ENCODE measurements at regions not wholly inside any gene's neighbourhood (a gene's known extent, or its start where the extent isn't known, plus 50 kb on each side); places are given as distances from the start of the nearest gene placed in this dataset.
"Not testable (repeated sequence)": the region's sequence is repeated elsewhere in the genome, so short reads cannot be mapped to it uniquely, and the experiment has no call there.

DNA sequence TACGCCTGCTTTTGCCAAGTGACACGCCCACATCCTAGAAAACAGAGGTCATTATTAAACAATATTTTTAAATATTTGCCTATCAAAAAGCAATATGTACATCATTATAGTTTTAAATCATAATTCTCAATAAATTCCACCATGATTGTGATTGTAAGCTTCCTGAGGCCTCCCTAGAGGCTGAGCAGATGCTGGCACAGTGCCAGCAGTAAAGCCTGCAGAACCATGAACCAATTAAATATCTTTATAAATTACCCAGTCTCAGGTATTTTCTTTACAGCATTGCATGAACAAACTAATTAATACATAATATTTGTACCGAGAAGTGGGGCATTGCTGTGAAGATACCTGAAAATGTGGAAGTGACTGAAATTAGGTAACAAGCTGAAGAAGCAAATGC, 174.7 kb upstream of the TMEM196 start:
- no peak for DNase-seq

GRCh38 chr7:19944363-19945120, 171.1 kb upstream of the TMEM196 start:
- no peak for DNase-seq

DNA sequence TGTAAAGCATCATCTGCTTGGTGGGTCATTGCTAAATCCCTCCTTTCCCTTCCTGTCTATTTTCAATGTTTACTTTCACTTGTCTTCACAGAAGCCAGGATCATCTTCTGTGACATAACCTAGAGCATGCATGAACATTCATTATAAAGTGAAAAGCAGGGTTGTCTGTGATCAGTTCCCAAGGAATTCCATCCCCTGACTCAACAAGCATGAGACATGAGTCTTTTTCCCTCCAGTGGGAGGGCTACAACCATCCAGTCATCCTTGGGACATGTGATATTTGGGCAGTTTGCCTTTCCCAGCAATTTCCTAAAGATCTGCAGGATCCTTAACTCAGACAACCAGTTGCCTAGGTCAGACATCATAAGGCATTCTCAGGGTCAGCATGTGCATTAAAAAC, 166.3 kb upstream of the TMEM196 start:
- no peak for DNase-seq

GRCh38 chr7:19932549-19933249, 159.3 kb upstream of the TMEM196 start:
- no peak for DNase-seq

GRCh38 chr7:19930851-19931250, 157.4 kb upstream of the TMEM196 start:
- no peak for DNase-seq

DNA sequence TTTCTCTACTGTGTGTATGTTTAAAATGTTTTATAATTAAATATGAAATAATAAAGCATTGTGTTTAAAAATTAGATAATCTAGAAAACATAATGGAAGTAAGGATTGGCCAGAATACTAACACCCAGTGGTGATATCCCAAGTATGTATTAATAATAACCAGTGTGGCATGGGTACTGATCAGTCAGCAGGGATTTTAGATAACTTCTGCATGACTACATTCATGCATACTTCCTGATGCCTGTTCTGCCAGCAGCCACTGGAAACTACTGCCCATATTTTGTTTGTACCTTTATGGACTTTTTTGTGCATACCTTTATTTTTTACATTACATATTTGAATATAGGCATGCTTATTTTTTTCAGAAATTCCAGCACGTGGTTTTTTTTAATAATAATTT, 156.6 kb upstream of the TMEM196 start:
- no peak for DNase-seq

DNA sequence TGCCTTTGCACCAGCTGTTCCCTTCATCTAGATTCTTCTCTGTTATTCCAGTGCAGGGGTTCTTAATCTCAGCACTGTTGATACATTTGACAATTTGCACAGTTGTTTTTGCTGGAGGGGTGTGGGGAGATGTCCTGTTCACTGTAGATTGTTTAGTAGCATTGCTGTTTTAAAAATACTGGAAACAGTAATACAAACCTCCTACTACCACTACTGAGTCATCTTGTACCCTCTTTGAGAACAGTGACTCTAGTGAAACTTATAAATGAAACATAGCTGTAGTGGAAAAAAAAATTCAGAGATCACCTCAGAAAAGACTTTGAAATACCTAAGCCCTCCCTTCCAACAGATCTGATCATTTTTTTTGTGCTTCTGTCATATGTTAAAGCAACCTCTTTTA, 154.8 kb upstream of the TMEM196 start:
- DNase-seq = no peak

- DNase-seq = no peak
Observed at GRCh38 chr7:19920705-19921104, 147.3 kb upstream of the TMEM196 start.

DNA sequence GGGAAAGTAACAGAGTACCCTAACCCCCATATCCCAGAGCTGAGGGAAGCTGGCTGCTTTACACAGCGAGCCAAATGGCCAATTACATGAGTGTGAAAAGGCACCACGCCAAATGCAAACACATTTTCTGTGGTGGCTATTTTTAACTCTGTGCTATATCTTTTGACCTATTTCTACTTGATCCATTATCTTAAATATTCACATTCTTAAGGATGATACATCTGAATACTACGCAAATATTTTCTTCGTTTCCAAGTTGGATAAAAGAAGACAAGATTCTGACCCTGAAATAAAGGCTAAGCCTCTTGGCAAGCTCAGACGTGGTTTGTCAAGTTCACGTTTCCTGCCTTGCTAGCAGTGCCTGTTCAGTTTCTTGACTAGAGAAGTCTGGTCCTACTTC, 146.7 kb upstream of the TMEM196 start:
- DNase-seq = no peak

GRCh38 chr7:19919261-19920095, 146.1 kb upstream of the TMEM196 start:
- no peak for DNase-seq

DNA sequence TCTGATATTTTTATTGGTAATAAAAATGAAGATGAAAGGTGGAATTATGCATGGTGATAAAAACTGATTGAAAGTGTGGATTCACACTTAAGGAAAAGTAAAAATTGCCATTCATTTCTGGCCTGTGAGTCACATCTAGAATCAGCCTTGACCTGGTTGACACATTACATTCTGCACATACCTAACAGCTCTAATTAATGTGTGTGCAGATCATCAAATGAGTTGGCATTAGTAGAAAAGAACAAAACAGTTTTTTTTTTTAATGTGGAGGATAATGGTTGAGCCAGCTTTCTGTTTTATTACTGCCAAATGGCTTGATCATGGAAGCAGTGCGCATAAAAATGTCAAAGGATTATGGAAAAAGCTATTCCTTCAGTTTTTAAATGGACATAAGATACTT, 142.6 kb upstream of the TMEM196 start:
- DNase-seq = no peak

DNA sequence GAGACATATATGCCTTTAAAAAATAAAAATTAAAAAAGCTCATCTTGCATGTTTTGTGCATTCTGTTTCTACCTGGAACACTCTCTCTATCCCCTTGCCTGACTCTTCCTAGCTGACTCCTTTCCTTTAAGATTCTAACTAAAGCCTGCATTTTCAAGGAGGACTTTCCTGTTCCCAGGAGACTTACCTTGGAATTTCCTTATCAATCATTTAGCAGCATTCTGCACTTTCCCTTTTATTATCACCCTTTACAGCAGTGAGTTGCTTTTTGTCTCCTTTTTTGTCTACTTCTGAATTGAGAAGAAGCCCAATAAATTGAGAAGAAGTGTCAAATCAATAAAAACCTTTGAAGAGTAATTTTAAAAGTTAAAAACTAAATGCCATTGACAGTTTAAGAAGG, 142.2 kb upstream of the TMEM196 start:
- DNase-seq = no peak

DNA sequence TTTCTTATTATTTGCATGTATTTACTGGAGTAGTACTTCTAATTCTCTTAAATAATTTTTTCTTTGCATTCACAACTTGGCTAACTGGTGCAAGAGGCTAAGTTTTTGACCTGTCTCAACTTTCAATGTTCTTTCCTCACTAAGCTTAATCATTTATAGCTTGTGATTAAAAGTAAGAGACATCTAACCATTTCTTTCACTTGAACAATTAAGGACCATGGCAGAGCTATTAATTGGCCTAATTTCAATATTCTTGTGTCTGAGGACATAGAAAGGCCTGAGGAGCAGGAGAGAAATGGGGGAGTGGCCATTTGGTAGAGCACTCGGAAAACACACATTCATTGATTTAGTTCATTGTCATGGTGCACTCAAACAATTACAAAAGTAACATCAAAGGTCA, 141.4 kb upstream of the TMEM196 start:
- no peak for DNase-seq

- no peak for DNase-seq
Observed at GRCh38 chr7:19900118-19900517, 126.7 kb upstream of the TMEM196 start.

DNA sequence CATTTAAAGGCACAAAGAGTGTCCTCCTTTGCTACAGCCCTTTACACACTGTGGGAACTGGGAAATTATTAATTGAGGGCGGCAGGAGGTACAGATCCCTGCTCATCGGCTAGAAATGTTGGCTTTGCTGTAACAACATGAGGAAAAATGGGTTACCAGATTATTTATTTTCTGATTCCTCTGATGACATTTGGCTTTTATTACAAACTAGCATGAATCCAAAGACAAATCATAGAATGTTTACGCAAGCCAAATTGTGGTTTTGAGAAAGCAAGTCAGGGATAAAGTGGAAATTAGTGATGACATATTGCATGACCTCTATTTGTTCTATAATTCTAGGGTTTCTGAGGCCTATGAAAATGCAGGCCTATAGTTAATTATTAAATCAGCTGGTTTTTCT, 126.1 kb upstream of the TMEM196 start:
- DNase-seq = no peak

DNA sequence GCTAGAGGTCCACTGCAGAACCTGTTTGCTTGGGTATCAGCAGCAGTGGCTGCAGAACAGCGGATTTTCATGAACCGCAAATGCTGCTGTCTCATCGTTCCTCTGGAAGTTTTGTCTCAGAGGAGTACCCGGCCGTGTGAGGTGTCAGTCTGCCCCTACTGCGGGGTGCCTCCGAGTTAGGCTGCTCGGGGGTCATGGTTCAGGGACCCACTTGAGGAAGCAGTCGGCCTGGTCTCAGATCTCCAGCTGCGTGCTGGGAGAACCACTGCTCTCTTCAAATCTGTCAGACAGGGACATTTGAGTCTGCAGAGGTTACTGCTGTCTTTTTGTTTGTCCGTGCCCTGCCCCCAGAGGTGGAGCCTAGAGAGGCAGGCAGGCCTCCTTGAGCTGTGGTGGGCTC, 109.5 kb upstream of the TMEM196 start:
- DNase-seq = not testable (repeated sequence)

GRCh38 chr7:19872094-19872493, 98.7 kb upstream of the TMEM196 start:
- DNase-seq = no peak

DNA sequence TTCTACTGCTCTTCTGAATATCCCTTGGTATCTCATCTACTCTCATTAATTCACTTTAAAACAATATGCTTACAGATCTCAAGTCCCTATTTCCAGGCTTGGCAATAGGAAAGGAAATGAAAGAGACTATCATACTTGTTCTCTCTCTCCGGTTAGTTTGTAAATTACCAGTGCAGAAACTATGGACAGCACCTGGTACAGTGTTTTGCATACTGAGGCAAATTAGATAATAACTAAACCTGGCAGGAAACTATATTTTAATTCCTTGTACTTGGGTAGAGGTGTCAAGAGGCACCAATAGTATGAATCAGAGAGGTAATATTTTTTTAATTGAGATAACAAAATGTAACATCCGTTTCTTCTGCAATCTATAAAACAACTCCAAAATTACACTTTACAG, 97.7 kb upstream of the TMEM196 start:
- no peak for DNase-seq

GRCh38 chr7:19869979-19870378, 96.6 kb upstream of the TMEM196 start:
- DNase-seq = no peak

DNA sequence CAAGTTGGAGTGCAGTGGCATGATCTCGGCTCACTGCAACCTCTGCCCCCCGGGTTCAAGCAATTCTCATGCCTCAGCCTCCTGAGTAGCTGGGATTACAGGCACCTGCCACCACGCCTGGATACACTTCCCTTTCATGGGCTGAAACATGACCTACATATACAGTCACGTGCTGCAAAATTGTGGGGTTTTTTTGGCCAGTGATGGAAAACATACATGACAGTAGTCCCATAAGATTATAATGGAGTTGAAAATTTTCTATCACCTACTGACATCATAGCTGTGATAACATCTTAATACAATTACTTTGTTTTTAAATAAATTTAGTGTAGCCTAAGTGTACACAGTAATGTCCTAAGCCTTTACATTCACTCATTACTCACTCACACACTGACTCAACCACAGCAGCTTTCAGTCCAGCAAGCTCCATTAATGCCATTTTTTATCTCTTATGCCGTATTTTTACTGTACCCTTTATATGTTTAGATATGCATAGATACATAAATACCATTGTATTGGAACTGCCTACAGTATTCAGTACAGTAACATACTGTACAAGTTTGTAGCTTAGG, 79.9 kb upstream of the TMEM196 start:
- DNase-seq = no peak

- DNase-seq = no peak
Observed at GRCh38 chr7:19852192-19852591, 78.8 kb upstream of the TMEM196 start.

DNA sequence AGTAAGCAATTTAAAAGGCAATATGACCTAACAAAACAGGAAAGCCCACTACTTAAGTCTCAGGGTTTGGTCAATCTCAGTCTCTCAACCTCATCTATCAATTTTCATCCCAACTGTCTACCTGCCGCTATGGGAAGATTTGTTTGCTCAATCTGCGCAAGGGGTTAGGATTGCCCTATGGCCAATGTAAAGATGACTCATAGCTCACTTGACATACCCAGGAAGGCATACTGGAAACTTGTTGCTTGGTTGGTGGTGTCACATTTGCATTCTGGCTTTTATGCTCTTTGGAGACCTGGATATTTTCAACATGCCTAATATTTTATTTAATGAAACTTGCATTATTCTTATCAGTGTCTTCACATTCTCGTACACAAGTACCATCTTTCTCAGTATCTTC, 78.1 kb upstream of the TMEM196 start:
- DNase-seq = no peak

GRCh38 chr7:19834566-19834965, 61.1 kb upstream of the TMEM196 start:
- DNase-seq = no peak

DNA sequence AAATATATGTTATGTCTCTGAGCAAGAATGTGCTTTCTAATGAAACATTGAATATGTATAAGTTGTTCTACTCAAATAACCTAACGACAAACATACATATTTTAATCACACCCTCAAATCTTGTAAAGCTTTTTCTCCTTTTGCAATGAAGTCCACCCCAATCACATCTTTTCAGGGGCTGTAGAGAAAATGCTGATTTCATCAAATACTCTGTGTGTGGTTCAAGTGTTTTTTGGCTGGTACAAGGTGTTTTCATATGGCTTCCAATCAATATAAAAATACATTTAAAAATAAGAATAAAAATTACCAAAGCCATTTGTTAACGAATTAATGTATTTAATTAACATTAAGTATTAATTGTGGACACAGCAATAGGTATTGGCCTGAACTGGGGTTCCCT, 57.2 kb upstream of the TMEM196 start:
- DNase-seq = no peak
